ENCODE measurements at regions not wholly inside any gene's neighbourhood (a gene's known extent, or its start where the extent isn't known, plus 50 kb on each side); places are given as distances from the start of the nearest gene placed in this dataset.
"Not testable (repeated sequence)": the region's sequence is repeated elsewhere in the genome, so short reads cannot be mapped to it uniquely, and the experiment has no call there.

DNA sequence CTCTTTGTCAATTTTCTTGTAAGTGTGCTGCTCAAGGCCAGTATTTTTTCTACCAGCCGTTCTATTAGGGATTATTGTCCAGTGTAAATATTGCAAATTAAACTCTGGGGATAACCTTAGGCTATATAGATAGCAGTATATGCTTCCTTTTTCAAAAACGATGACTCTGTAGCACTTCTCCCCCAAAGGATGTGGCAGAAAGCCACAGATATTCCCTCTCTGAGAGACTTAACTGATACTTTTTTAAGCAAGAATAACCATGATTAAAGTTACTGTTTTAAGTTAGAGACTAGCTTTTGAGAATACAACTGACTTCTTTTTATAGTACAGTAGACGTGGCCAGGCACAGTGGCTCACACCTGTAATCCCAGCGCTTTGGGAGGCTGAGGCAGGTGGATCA lies 130.0 kb downstream of the FHIP1A start:
- Histone ChIP-seq H3K4me3 (no peak overlapping the region), H3K27ac (replicated peaks) (no peak overlapping the region), H3K27me3 (ENCODE audit: low read depth) (no peaks in the 10 kb centered on the region), H3K36me3 (no peaks in the 10 kb centered on the region), H3K9me3 (replicated peaks) (no peaks in the 10 kb centered on the region), H3K4me1 (peaks cover 7% of the 10 kb centered on the region)
- intact Hi-C loops (cut with micrococcal nuclease), result no loop called here
- TF ChIP-seq, protein P1, sequence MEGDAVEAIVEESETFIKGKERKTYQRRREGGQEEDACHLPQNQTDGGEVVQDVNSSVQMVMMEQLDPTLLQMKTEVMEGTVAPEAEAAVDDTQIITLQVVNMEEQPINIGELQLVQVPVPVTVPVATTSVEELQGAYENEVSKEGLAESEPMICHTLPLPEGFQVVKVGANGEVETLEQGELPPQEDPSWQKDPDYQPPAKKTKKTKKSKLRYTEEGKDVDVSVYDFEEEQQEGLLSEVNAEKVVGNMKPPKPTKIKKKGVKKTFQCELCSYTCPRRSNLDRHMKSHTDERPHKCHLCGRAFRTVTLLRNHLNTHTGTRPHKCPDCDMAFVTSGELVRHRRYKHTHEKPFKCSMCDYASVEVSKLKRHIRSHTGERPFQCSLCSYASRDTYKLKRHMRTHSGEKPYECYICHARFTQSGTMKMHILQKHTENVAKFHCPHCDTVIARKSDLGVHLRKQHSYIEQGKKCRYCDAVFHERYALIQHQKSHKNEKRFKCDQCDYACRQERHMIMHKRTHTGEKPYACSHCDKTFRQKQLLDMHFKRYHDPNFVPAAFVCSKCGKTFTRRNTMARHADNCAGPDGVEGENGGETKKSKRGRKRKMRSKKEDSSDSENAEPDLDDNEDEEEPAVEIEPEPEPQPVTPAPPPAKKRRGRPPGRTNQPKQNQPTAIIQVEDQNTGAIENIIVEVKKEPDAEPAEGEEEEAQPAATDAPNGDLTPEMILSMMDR (IDR thresholded peaks at IDR 0.05; ENCODE audit: borderline replicate concordance), result no peak
- no peak for DNase-seq

DNA sequence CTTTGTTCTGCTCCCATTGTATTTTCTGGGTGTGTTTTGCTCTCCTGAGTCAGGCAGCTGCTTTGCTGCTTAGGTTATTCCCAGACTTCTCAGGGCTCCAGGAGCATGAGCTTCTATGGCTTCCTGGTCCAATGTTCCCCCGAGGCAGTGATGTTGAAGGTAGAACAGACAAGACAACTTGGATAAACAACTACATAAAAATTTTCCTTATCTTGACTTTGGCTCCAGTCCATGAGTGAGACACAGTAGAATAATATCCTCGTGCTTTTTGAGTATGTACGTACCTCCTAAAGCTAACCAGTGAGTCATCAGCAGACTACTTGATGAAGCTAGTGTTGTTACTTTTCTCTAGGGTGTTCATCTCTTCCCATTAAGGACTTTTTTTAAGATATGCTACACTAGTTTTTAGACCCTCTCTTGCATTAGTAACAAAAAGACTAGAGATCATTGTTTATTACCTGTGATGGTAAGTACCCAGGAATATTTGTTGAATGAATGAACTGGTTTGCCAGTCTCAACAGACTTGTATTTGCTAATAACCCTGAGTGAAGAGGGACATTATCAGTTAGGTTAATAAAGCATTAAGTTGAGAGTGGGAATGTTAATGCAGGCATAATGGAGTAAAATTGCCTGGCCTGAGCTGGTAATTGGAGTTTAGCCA lies 131.9 kb downstream of the FHIP1A start:
- H3K27ac ChIP-seq (replicated peaks), result no peak overlapping the region
- TF ChIP-seq, protein P1 (IDR thresholded peaks at IDR 0.05; ENCODE audit: borderline replicate concordance), result no peak
- H3K36me3 ChIP-seq, result no peaks in the 10 kb centered on the region
- H3K9me3 ChIP-seq (replicated peaks), result no peaks in the 10 kb centered on the region
- no peak overlapping the region for H3K4me3 ChIP-seq
- no peak for DNase-seq
- H3K27me3 ChIP-seq (ENCODE audit: low read depth), result no peaks in the 10 kb centered on the region
- H3K4me1 ChIP-seq, result peaks cover 7% of the 10 kb centered on the region
- intact Hi-C loops (cut with micrococcal nuclease), result no loop called here

DNA sequence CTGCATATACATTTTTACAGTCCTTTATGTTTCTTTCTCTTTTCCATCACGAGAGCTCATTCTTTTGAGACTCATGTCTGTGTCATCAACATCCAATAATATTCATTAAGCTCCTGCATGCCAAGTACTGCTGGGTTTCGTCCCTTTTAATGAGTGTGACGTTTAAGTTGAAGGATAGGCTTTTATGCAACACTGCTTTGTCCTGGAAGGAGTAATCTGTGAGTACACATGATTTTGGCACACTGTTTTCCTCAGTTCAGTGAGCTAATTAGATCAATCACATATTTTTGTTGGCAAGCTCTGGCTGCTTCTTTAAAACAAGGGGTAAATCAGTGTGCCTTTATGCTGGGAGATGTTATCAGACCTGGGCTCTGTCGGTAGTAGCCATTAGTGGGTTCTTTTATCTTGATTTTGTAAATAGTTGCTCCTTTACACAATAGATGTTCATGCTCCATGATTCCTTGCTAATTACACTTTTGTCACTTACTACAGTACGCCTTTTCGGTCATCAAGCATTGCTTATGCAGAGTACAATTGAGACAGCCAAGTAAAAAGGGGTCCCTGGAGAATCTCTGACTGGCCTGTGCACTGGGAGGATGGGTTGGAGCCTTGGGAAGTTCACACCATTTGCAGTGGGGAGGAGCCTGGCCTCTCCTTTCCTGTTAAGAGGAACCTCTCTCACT lies 132.6 kb downstream of the FHIP1A start:
- no peak for DNase-seq
- Histone ChIP-seq H3K36me3 (no peaks in the 10 kb centered on the region), H3K9me3 (replicated peaks) (no peaks in the 10 kb centered on the region), H3K4me3 (no peak overlapping the region), H3K27ac (replicated peaks) (no peak overlapping the region), H3K27me3 (ENCODE audit: low read depth) (no peaks in the 10 kb centered on the region), H3K4me1 (peaks cover 7% of the 10 kb centered on the region)
- intact Hi-C loops (cut with micrococcal nuclease), result no loop called here
- TF ChIP-seq, protein P1 (IDR thresholded peaks at IDR 0.05; ENCODE audit: borderline replicate concordance), result no peak

DNA sequence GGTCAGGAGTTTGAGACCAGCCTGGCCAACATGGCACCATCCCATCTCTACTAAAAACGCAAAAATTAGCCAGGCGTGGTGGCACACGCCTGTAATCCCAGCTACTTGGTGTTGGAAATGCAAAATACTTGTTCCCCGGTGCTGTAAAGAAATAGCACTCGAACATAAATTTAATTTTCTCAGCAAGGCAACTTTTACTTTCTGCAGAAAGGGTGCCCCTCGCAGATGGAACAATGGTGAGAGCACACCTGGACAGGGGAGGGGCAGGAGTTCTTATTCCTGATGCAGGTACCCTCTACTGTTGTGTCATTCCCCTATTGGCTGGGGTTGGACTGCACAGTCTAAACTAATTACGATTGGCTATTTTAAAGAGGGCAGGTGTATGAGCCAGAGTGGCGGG lies 139.7 kb downstream of the FHIP1A start:
- DNase-seq, result no peak
- Histone ChIP-seq H3K36me3 (no peaks in the 10 kb centered on the region), H3K27me3 (ENCODE audit: low read depth) (no peaks in the 10 kb centered on the region)

DNA sequence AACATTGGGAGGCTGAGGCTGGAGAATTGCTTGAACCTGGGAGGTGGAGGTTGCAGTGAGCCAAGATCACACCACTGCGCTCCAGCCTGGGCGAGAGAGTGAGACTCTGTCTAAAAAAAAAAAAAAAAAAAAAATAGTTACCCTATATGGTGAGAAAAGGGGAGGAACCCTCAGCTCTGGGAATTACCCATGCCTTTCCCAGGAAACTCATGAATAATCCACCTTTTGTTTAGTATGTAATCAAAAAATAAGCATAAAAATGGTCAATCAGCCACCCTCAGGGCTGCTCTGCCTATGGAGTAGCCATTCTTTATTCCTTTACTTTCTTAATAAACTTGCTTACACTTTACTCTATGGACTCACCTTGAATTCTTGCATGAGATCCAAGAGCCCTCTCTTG lies 140.4 kb downstream of the FHIP1A start:
- H3K27ac ChIP-seq (replicated peaks); H3K4me3 ChIP-seq; H3K4me1 ChIP-seq; H3K36me3 ChIP-seq; intact Hi-C loops (cut with micrococcal nuclease); H3K27me3 ChIP-seq (ENCODE audit: low read depth); DNase-seq: not testable (repeated sequence)
- H3K9me3 ChIP-seq (replicated peaks), result peaks cover 25% of the 10 kb centered on the region

More for the DNA sequence above, 139.7 kb downstream of the FHIP1A start:
- Histone ChIP-seq H3K4me1 (no peaks in the 10 kb centered on the region), H3K4me3 (no peak overlapping the region), H3K9me3 (replicated peaks) (peaks cover 25% of the 10 kb centered on the region), H3K27ac (replicated peaks) (no peak overlapping the region)
- TF ChIP-seq, protein P1 (IDR thresholded peaks at IDR 0.05; ENCODE audit: borderline replicate concordance), result no peak
- intact Hi-C loops (cut with micrococcal nuclease), result no loop called here

DNA sequence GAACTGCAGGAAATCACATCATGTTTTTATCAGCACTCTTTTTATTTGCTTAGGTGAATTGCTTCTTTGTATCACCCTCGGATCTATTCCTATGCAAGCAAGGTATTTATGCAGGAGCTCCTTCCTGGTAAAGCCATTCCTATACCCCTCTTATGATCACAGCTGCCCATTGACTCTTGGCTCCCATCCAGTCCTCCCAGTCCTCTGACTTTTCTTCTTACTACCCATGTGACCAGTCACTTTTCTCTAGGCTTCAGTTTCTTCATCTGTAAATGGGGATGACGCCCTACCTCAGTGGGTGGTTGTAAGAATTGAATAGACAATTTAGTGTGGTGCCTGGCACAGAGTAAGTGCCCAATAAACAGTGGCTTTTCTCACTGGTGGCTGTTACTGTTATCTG lies 144.9 kb downstream of the FHIP1A start:
- no peak overlapping the region for H3K27ac ChIP-seq (replicated peaks)
- no peaks in the 10 kb centered on the region for H3K4me1 ChIP-seq
- peaks cover 18% of the 10 kb centered on the region for H3K9me3 ChIP-seq (replicated peaks)
- H3K27me3 ChIP-seq (ENCODE audit: low read depth), result no peaks in the 10 kb centered on the region
- H3K36me3 ChIP-seq, result no peaks in the 10 kb centered on the region
- TF ChIP-seq, protein P1 (IDR thresholded peaks at IDR 0.05; ENCODE audit: borderline replicate concordance), result no peak
- intact Hi-C loops (cut with micrococcal nuclease), result no loop called here
- no peak for DNase-seq
- no peak overlapping the region for H3K4me3 ChIP-seq
